DMS 273 (cell line): ENCODE measurements at regions not wholly inside any gene's neighbourhood (a gene's known extent, or its start where the extent isn't known, plus 50 kb on each side); places are given as distances from the start of the nearest gene placed in this dataset.
"Not testable (repeated sequence)": the region's sequence is repeated elsewhere in the genome, so short reads cannot be mapped to it uniquely, and the experiment has no call there.

ENCODE experiments used
- DNase-seq: peaks from one replicate; lab custom pipeline; 2025; ENCODE audit not compliant: unreplicated experiment; lab: John Stamatoyannopoulos, UW

DNA sequence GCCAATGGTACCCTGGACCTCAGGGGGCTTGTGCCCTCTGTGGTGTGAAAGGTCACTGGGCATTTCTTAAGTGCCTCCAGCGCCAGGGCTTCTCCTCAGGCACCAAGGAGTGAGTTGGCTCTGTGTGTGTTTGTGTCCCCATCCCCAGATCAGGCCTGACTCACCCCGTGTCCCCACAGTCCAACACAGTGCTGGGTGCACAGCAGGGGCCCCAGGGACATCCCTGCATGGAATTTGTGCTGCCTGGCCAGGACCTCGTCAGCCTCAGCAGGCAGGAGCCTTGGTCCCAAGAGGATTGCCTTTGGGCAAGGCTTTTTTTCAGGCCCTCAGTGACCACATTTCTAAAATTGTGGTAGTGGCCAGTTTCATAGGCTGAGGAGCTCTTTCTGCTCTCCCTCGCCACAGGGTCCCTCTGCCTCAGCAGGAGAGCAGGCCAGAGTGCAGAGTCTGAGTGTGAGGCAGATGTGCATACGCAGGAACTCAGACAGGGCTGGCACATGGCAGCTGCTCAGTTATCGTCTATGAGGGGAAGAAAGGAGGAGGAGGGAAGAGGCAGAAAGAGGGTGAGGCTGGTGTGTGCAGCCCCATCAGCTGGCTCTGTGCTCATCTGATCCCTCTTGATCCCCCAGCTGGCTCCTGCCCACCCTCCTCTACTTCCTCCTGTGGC is 215.6 kb downstream of the RPLP1 start:
- peak; percentile 64 for DNase-seq

DNA sequence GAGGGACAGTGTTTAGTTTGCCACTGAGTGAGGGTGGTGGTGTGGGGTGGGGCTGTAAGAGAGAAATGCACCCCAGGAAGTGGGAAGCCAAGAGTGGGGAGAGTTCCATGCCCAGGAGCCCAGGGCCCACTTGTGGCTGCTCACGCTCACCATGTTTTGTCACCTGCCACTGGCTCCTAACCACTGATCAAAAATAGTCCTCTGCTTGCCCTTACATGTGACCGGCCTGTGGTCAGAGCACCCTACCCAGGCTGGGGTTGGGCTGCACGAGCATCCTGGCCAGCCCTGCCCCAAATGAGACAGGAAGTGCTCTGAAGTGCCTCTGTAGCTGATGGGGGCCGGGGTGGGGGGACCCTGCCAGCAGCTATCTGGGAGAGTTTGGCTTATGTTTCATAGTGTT is 216.3 kb downstream of the RPLP1 start:
- DNase-seq = no peak

- no peak for DNase-seq
These were observed 216.8 kb downstream of the RPLP1 start for GRCh38 chr15:69669446-69669845.

- peak; percentile 37 for DNase-seq
These were observed 220.8 kb downstream of the RPLP1 start for GRCh38 chr15:69673291-69673881.

DNA sequence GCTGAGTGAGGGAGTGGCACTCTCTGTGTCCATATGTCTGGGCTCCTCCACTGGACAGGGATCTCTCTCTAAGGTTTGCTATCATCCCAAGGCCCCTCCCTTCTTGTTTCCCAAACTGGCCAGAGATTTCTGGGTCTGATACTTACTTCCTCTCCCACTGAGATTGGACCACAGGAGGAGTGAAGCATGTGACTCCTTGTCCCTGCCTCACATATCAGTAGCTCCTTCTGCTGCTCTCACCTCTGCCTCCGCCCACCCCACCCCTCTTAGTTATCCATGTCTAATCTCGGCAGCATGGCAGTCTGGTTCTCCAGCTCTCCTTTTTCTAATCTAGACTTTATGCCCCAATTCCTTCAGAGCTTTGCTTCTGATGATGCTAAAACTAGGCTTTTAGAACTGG is 223.1 kb downstream of the RPLP1 start:
- DNase-seq = no peak

GRCh38 chr15:69677403-69677802 is 224.8 kb downstream of the RPLP1 start:
- DNase-seq = no peak

GRCh38 chr15:69679623-69680228 is 227.1 kb downstream of the RPLP1 start:
- no peak for DNase-seq

GRCh38 chr15:69684823-69685222 is 232.2 kb downstream of the RPLP1 start:
- not testable (repeated sequence) for DNase-seq

- no peak for DNase-seq
These were observed 233.2 kb downstream of the RPLP1 start for GRCh38 chr15:69685512-69686452.

DNA sequence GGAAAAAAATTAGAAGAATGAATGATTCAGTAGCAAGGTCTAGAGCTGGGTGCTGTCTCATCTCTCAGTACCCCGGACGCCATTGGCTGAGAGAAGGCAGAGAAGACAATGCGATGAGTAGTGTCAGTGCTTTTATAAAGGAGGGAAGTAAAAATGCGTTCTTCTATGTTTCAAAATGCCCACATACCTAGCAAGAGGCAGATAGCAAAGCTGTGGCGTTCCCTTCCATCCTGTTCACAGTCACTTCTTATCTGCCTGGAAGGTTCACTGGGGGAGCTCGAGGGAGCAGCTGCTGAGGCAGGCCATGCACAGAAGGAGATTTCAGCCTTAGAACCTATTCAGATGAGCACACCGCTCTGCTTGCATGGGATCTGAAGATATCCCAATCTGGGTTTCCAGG is 234.0 kb downstream of the RPLP1 start:
- no peak for DNase-seq

GRCh38 chr15:69689133-69689532 is 236.5 kb downstream of the RPLP1 start:
- no peak for DNase-seq

GRCh38 chr15:69691307-69692015 is 238.8 kb downstream of the RPLP1 start:
- no peak for DNase-seq

DNA sequence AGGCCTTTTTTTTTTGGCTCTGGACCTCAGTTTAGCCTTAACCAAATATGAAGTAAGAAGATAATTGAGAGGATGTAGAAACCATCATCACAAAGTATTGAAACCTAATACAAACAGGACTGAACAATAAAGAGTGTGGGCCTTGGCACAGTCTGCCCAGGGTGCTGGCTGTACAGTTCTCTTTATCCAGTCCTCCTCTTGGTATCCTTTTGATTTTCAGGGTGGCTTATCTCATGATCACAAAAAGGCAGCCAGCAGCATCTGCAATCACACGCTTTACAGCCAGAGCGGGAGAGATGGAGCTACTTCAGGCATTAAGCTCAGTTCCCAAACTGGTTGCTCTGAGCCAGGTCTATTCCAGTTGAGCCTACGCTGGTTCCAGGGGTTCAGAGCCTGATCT is 239.7 kb downstream of the RPLP1 start:
- no peak for DNase-seq

DNA sequence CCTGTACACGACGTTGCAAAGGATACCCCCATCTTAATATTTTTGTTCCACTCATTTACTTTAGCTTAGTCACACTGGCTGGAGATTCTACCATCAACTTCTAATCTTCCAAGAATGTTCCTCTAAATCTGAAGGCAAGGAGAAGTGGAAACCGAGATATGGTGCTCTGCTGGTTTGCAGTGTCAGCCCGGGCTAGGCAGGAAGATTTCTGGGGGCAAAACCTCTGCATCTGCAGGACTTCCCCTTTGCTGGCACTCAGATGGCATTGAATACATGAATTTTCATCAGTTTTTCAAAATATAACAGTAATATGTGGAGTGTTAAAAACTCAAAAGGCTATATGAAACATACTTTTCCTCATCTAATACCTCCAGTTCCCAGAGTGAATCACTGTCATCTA is 240.4 kb downstream of the RPLP1 start:
- no peak for DNase-seq

GRCh38 chr15:69696946-69697345 is 244.3 kb downstream of the RPLP1 start:
- DNase-seq = no peak

GRCh38 chr15:69697916-69698315 is 245.3 kb downstream of the RPLP1 start:
- DNase-seq = peak; percentile 16

GRCh38 chr15:69699096-69699495 is 246.5 kb downstream of the RPLP1 start:
- no peak for DNase-seq

DNA sequence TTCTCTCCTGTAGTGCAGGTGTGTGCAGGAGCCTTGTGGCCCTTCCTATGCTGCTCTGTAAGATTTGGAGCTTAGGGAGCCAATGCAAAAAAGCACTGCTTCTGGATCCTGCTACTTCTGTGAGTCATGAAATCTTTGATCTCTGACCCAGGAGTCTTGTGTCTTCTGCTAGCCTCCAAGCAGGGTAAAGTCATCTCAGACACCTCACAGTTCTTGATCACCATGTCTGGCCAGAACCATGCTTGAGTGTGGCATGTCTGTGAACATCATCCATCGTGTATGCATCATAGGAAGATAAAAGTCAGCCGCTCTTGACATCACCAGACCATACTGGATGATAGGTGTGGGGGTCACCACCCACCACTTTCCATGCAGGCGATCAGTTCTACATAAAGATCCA is 247.8 kb downstream of the RPLP1 start:
- DNase-seq = no peak

DNA sequence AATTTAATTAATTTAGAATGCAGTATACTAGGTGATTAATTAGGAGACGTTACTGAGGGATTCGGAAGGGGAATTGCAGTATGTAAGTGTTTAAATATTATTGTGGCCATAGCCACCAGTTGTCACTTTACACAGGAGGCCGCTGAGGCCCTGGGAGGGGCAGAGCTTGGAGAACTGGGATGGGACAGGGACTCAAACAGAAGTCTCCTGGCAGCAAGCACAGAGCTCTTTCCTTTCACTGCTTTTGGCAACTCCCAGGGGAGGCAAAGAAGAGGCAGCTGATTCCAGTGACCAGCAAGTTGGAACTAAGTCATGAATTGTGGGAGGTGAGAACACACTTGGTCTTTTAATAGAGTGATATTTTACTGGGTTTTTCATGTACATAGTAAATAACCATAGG is 248.6 kb downstream of the RPLP1 start:
- DNase-seq = no peak

DNA sequence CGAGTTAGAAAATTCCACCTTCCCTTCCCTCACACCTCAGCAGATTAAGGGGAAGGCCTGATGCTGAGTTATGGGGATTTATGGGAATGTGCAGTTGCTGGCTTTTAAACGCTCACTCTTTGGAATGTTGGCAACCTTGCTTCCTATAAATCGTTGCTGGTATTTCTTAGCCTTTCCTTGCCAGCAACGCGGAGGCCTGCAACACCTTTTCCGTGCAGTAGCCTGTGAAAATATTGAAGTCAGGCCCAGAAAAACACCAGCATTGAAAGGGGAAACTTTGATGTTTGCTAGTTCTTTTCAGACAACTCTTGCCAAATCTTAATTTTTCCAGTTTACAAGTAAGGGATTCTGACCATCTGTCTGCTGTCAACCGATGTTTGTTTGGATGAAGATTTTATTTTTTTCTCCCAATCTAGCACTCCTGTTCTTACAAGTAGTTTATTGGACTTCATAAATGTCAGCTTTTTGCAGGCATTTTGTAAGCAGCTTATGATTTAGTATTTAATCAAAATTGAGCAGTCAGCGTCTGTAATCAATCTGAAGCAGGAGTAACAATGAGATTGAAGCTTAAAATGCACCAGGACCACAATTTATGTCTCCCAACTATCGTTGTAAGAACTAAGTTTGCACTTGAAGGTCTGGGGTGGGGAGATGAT is 251.0 kb downstream of the RPLP1 start:
- peak; percentile 3 for DNase-seq
